ENCODE measurements at regions not wholly inside any gene's neighbourhood (a gene's known extent, or its start where the extent isn't known, plus 50 kb on each side); places are given as distances from the start of the nearest gene placed in this dataset.

- DNase-seq: peak; percentile 44
These were observed 1296.5 kb downstream of the MRPL39 start for GRCh38 chr21:24310788-24311187.

GRCh38 chr21:24308183-24308582 is 1299.1 kb downstream of the MRPL39 start:
- DNase-seq: no peak

GRCh38 chr21:24302400-24302799 is 1304.9 kb downstream of the MRPL39 start:
- DNase-seq: peak; percentile 40

- DNase-seq: no peak
These were observed 1309.2 kb downstream of the MRPL39 start for GRCh38 chr21:24298040-24298439.

- no peak for DNase-seq
These were observed 1313.1 kb downstream of the MRPL39 start for GRCh38 chr21:24294171-24294570.

- DNase-seq: peak; percentile 96
These were observed 1317.0 kb downstream of the MRPL39 start for GRCh38 chr21:24290151-24290833.

GRCh38 chr21:24289539-24289938 is 1317.7 kb downstream of the MRPL39 start:
- DNase-seq: peak; percentile 84

GRCh38 chr21:24280596-24280995 is 1326.7 kb downstream of the MRPL39 start:
- no peak for DNase-seq

GRCh38 chr21:24278711-24279110 is 1328.6 kb downstream of the MRPL39 start:
- DNase-seq: no peak

GRCh38 chr21:24276204-24276603 is 1331.1 kb downstream of the MRPL39 start:
- DNase-seq: peak; percentile 89

- no peak for DNase-seq
These were observed 1331.7 kb downstream of the MRPL39 start for GRCh38 chr21:24275616-24276015.

- DNase-seq: no peak
These were observed 1334.8 kb downstream of the MRPL39 start for GRCh38 chr21:24272521-24272938.

GRCh38 chr21:24265987-24266386 is 1341.3 kb downstream of the MRPL39 start:
- DNase-seq: no peak

- no peak for DNase-seq
These were observed 1346.5 kb downstream of the MRPL39 start for GRCh38 chr21:24260751-24261150.

GRCh38 chr21:24259241-24259640 is 1348.0 kb downstream of the MRPL39 start:
- DNase-seq: no peak

GRCh38 chr21:24255591-24255990 is 1351.7 kb downstream of the MRPL39 start:
- no peak for DNase-seq

GRCh38 chr21:24225431-24225830 is 1381.8 kb downstream of the MRPL39 start:
- peak; percentile 31 for DNase-seq

- peak; percentile 89 for DNase-seq
These were observed 1382.9 kb downstream of the MRPL39 start for GRCh38 chr21:24224422-24224821.

GRCh38 chr21:24223624-24224023 is 1383.7 kb downstream of the MRPL39 start:
- no peak for DNase-seq

GRCh38 chr21:24222676-24223075 is 1384.6 kb downstream of the MRPL39 start:
- DNase-seq: peak; percentile 13

- DNase-seq: peak; percentile 87
These were observed 1386.8 kb downstream of the MRPL39 start for GRCh38 chr21:24220446-24220845.

GRCh38 chr21:24217151-24217550 is 1390.1 kb downstream of the MRPL39 start:
- DNase-seq: no peak

GRCh38 chr21:24210130-24210529 is 1397.2 kb downstream of the MRPL39 start:
- DNase-seq: no peak

- no peak for DNase-seq
These were observed 1398.6 kb downstream of the MRPL39 start for GRCh38 chr21:24208562-24209260.

- DNase-seq: no peak
These were observed 1402.0 kb downstream of the MRPL39 start for GRCh38 chr21:24205319-24205718.

All from NCI-H69 (cell line).